HG02884 (cell line): ENCODE measurements at regions not wholly inside any gene's neighbourhood (a gene's known extent, or its start where the extent isn't known, plus 50 kb on each side); places are given as distances from the start of the nearest gene placed in this dataset.
A peak's percentile ranks its signal among the peaks of the same experiment; 100 is the strongest.
"Not testable (repeated sequence)": the region's sequence is repeated elsewhere in the genome, so short reads cannot be mapped to it uniquely, and the experiment has no call there.

Source experiments
- ATAC-seq: cut with Tn5 transposase; IDR thresholded peaks from one replicate; pipeline ENCODE4 v1.9.1; 2021; ENCODE audit warnings: mild to moderate bottlenecking, moderate library complexity; ENCODE audit not compliant: unreplicated experiment

GRCh38 chr6:11410539-11411307 lies 126.8 kb upstream of the TMEM170B start:
- ATAC-seq, result no peak

GRCh38 chr6:11409371-11409770 lies 128.2 kb upstream of the TMEM170B start:
- ATAC-seq, result no peak

GRCh38 chr6:11407414-11407813 lies 130.1 kb upstream of the TMEM170B start:
- ATAC-seq, result no peak

- ATAC-seq, result no peak
Observed at GRCh38 chr6:11404838-11405237, 132.7 kb upstream of the TMEM170B start.

GRCh38 chr6:11404081-11404480 lies 133.5 kb upstream of the TMEM170B start:
- ATAC-seq, result no peak

- ATAC-seq, result peak; percentile 63
Observed at GRCh38 chr6:11403035-11403601, 134.4 kb upstream of the TMEM170B start.

GRCh38 chr6:11402581-11402980 lies 135.0 kb upstream of the TMEM170B start:
- ATAC-seq, result not testable (repeated sequence)

GRCh38 chr6:11401954-11402353 lies 135.6 kb upstream of the TMEM170B start:
- not testable (repeated sequence) for ATAC-seq

GRCh38 chr6:11398451-11399326 lies 138.9 kb upstream of the TMEM170B start:
- ATAC-seq, result no peak

GRCh38 chr6:11397622-11398450 lies 139.7 kb upstream of the TMEM170B start:
- ATAC-seq, result no peak

- ATAC-seq, result no peak
Observed at GRCh38 chr6:11396860-11397259, 140.7 kb upstream of the TMEM170B start.

- ATAC-seq, result no peak
Observed at GRCh38 chr6:11393713-11394627, 143.6 kb upstream of the TMEM170B start.

GRCh38 chr6:11392778-11393507 lies 144.6 kb upstream of the TMEM170B start:
- ATAC-seq, result no peak

GRCh38 chr6:11391934-11392777 lies 145.4 kb upstream of the TMEM170B start:
- ATAC-seq, result no peak

- ATAC-seq, result no peak
Observed at GRCh38 chr6:11389977-11390376, 147.6 kb upstream of the TMEM170B start.

GRCh38 chr6:11388983-11389944 lies 148.3 kb upstream of the TMEM170B start:
- ATAC-seq, result no peak
